GM23338 (cell line): ENCODE measurements at regions not wholly inside any gene's neighbourhood (a gene's known extent, or its start where the extent isn't known, plus 50 kb on each side); places are given as distances from the start of the nearest gene placed in this dataset.

Experiments
- ATAC-seq: fragments of 200-7000 bp; cut with Tn5 transposase; 3 replicates; pipeline ENCODE4 v1.9.1; 2020
- DNase-seq: peaks from one replicate; pipeline ENCODE4 v3.0.0-alpha.2; 2015; ENCODE audit warnings: low spot score
- H2AFZ ChIP-seq: fragments of 200-600 bp; sonication (generic); 2 replicates; pipeline ENCODE4 v1.8.0; 2016; ENCODE audit warnings: antibody characterized with exemption, mild to moderate bottlenecking, moderate library complexity
- H3F3A ChIP-seq: fragments of 200-600 bp; sonication (generic); replicated peaks from 2 replicates; pipeline ENCODE4 v1.8.0; 2017; ENCODE audit warnings: antibody characterized with exemption, mixed run types, low read depth
- H3K27ac ChIP-seq: fragments of 200-600 bp; sonication (generic); 2 replicates; pipeline ENCODE4 v1.6.1; 2016; ENCODE audit warnings: low read depth
- H3K27me3 ChIP-seq: fragments of 200-600 bp; sonication (generic); 2 replicates; pipeline ENCODE4 v1.8.0; 2016; ENCODE audit warnings: mild to moderate bottlenecking, mixed run types, moderate library complexity; ENCODE audit not compliant: insufficient read depth
- H3K36me3 ChIP-seq: fragments of 200-600 bp; sonication (generic); 2 replicates; pipeline ENCODE4 v1.8.0; 2016; ENCODE audit warnings: mild to moderate bottlenecking; ENCODE audit not compliant: insufficient read depth
- H3K4me1 ChIP-seq: fragments of 200-600 bp; sonication (generic); 2 replicates; pipeline ENCODE4 v1.8.0; 2016; ENCODE audit warnings: mild to moderate bottlenecking, moderate library complexity; ENCODE audit not compliant: insufficient read depth
- H3K4me2 ChIP-seq: fragments of 200-600 bp; sonication (generic); 2 replicates; pipeline ENCODE4 v1.7.1; 2017; ENCODE audit warnings: mixed run types
- H3K4me3 ChIP-seq: fragments of 200-600 bp; sonication (generic); 2 replicates; pipeline ENCODE4 v1.6.1; 2016; ENCODE audit warnings: mixed run types
- H3K79me2 ChIP-seq: fragments of 200-600 bp; sonication (generic); replicated peaks from 2 replicates; pipeline ENCODE4 v1.8.0; 2017; ENCODE audit warnings: mild to moderate bottlenecking; ENCODE audit not compliant: insufficient read depth
- H3K9me2 ChIP-seq: fragments of 200-600 bp; sonication (generic); 2 replicates; pipeline ENCODE4 v1.8.0; 2017; ENCODE audit not compliant: insufficient read depth
- H4K20me1 ChIP-seq: fragments of 200-600 bp; sonication (generic); replicated peaks from 2 replicates; pipeline ENCODE4 v1.8.0; 2017; ENCODE audit warnings: mild to moderate bottlenecking; ENCODE audit not compliant: insufficient read depth
- H3K27ac Mint-ChIP-seq: 2 replicates; pipeline ENCODE4 v1.8.0; 2020; ENCODE audit warnings: inconsistent platforms, mild to moderate bottlenecking, moderate library complexity, mixed read lengths
- H3K27me3 Mint-ChIP-seq: 3 replicates; pipeline ENCODE4 v1.8.0; 2022; ENCODE audit warnings: low read depth, mild to moderate bottlenecking, moderate library complexity, mixed read lengths, inconsistent platforms; ENCODE audit not compliant: insufficient read depth, poor library complexity
- H3K36me3 Mint-ChIP-seq: 3 replicates; pipeline ENCODE4 v1.8.0; 2021; ENCODE audit warnings: low read depth, mild to moderate bottlenecking, inconsistent platforms, moderate library complexity, mixed read lengths
- H3K4me1 Mint-ChIP-seq: 3 replicates; pipeline ENCODE4 v1.8.0; 2020; ENCODE audit warnings: mild to moderate bottlenecking, inconsistent platforms, mixed read lengths
- H3K4me3 Mint-ChIP-seq: 3 replicates; pipeline ENCODE4 v1.8.0; 2021; ENCODE audit warnings: moderate library complexity, mild to moderate bottlenecking, inconsistent platforms, mixed read lengths
- H3K9me3 Mint-ChIP-seq: 3 replicates; pipeline ENCODE4 v1.8.0; 2020; ENCODE audit warnings: moderate library complexity, mild to moderate bottlenecking, inconsistent platforms, mixed read lengths
- CREB1 ChIP-seq: fragments of 250-450 bp; sonication (Bioruptor Pico); IDR thresholded peaks from 2 replicates; pipeline ENCODE4 v1.5.0; 2020; ENCODE audit warnings: low read depth, mild to moderate bottlenecking, moderate library complexity
- EZH2 ChIP-seq: fragments of 200-600 bp; sonication (generic); IDR thresholded peaks from one replicate; pipeline ENCODE4 v1.8.0; 2017; ENCODE audit warnings: antibody characterized with exemption, mild to moderate bottlenecking, low read depth; ENCODE audit not compliant: unreplicated experiment
- EZH2phosphoT487 ChIP-seq: fragments of 200-600 bp; sonication (generic); IDR thresholded peaks from one replicate; pipeline ENCODE4 v1.8.1; 2018; ENCODE audit warnings: antibody characterized with exemption; ENCODE audit not compliant: unreplicated experiment
- JUNB ChIP-seq: IDR thresholded peaks from one replicate; pipeline ENCODE4 v1.6.1; 2016; ENCODE audit warnings: antibody characterized with exemption; ENCODE audit not compliant: unreplicated experiment
- NANOG ChIP-seq: IDR thresholded peaks from 2 replicates; pipeline ENCODE4 v1.6.1; 2016; ENCODE audit warnings: antibody characterized with exemption, borderline replicate concordance
- POLR2AphosphoS5 ChIP-seq: IDR thresholded peaks from 2 replicates; pipeline ENCODE4 v1.6.1; 2016; ENCODE audit warnings: antibody characterized with exemption, low read depth
- STAT1 ChIP-seq: IDR thresholded peaks from one replicate; pipeline ENCODE4 v1.6.1; 2016; ENCODE audit warnings: antibody characterized with exemption; ENCODE audit not compliant: unreplicated experiment
- ZNF114 ChIP-seq: fragments of 250-450 bp; sonication (Bioruptor Pico); IDR thresholded peaks from 2 replicates; pipeline ENCODE4 v1.5.0; 2020; ENCODE audit warnings: mild to moderate bottlenecking, moderate library complexity
- ZNF331 ChIP-seq: fragments of 250-450 bp; sonication (Bioruptor Pico); IDR thresholded peaks from 2 replicates; pipeline ENCODE4 v1.5.0; 2020; ENCODE audit warnings: low read depth, mild to moderate bottlenecking, moderate library complexity
- TF ChIP-seq, protein P1 (sequence below): IDR thresholded peaks from one replicate; pipeline ENCODE4 v1.6.1; 2018; ENCODE audit warnings: antibody characterized with exemption; ENCODE audit not compliant: unreplicated experiment
- TF ChIP-seq, protein P2 (sequence below): fragments of 250-450 bp; sonication (Bioruptor Pico); IDR thresholded peaks from 2 replicates; pipeline ENCODE4 v1.5.0; 2020; ENCODE audit warnings: mild to moderate bottlenecking, moderate library complexity
- TF ChIP-seq, protein P3 (sequence below): IDR thresholded peaks from 2 replicates; pipeline ENCODE4 v1.6.1; 2016; ENCODE audit warnings: antibody characterized with exemption

DNA sequence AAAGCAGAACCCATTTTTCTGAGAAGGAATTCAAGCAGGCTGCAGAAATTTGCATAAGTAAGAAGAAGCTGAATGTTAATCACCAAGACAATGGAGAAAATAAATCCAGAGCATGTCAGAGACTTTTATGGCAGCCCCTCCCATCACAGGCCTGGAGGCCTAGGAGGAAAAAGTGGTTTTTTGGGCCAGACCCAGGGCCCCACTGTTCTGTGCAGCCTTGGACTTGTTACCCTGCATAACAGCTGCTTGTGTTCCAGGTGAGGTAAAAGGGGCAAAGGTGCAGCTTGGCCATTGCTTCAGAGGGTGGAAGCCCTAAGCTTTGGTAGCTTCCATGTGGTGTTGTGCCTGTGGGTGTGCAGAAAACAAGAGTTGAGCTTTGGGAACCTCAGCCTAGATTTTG, 1516.2 kb upstream of the PCDH10 start (continued):
- no peak for TF ChIP-seq EZH2
- TF ChIP-seq, protein P1, sequence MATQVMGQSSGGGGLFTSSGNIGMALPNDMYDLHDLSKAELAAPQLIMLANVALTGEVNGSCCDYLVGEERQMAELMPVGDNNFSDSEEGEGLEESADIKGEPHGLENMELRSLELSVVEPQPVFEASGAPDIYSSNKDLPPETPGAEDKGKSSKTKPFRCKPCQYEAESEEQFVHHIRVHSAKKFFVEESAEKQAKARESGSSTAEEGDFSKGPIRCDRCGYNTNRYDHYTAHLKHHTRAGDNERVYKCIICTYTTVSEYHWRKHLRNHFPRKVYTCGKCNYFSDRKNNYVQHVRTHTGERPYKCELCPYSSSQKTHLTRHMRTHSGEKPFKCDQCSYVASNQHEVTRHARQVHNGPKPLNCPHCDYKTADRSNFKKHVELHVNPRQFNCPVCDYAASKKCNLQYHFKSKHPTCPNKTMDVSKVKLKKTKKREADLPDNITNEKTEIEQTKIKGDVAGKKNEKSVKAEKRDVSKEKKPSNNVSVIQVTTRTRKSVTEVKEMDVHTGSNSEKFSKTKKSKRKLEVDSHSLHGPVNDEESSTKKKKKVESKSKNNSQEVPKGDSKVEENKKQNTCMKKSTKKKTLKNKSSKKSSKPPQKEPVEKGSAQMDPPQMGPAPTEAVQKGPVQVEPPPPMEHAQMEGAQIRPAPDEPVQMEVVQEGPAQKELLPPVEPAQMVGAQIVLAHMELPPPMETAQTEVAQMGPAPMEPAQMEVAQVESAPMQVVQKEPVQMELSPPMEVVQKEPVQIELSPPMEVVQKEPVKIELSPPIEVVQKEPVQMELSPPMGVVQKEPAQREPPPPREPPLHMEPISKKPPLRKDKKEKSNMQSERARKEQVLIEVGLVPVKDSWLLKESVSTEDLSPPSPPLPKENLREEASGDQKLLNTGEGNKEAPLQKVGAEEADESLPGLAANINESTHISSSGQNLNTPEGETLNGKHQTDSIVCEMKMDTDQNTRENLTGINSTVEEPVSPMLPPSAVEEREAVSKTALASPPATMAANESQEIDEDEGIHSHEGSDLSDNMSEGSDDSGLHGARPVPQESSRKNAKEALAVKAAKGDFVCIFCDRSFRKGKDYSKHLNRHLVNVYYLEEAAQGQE = no peak

DNA sequence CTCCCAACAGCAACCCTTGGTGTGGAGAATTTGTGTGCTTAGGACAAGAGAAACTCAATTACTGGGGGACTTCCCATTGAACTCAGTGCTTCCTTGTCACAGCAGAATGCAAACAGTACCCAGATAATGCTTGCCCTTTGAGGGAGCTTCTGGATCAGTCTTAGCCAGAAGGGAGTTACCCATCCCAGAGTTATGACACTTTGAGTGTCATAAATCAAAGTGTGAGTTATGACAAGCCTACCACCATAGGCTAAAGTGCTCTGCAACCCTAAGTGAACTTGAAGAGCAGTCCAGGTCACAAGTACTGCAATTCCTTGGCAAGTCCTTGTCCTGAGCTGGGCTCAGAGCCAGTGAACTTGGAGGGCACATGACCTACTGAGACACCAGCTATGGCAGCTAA, 1513.9 kb upstream of the PCDH10 start:
- no peaks in the 10 kb centered on the region for H3K27me3 ChIP-seq
- H3K4me1 ChIP-seq = no peaks in the 10 kb centered on the region
- peaks cover 7% of the 10 kb centered on the region; the same call in 1 of the 2 replicates for H3K36me3 ChIP-seq
- no peaks in the 10 kb centered on the region for H3F3A ChIP-seq
- no peaks in the 10 kb centered on the region for H3K79me2 ChIP-seq
- no peaks in the 10 kb centered on the region for H3K4me1 Mint-ChIP-seq
- no peak overlapping the region for H2AFZ ChIP-seq
- no peak overlapping the region for H3K4me3 ChIP-seq
- H3K27me3 Mint-ChIP-seq = peaks cover 2% of the 10 kb centered on the region
- H3K36me3 Mint-ChIP-seq = peaks cover 42% of the 10 kb centered on the region
- ATAC-seq = no peak
- H3K9me2 ChIP-seq = 0 out of 2 replicates have a peak, but pooled peaks cover 9% of the 10 kb centered on the region
- no peak overlapping the region for H3K4me2 ChIP-seq
- no peaks in the 10 kb centered on the region for H4K20me1 ChIP-seq
- no peak overlapping the region for H3K4me3 Mint-ChIP-seq
- no peak for DNase-seq
- peaks cover 54% of the 10 kb centered on the region for H3K9me3 Mint-ChIP-seq
- H3K27ac Mint-ChIP-seq = no peak overlapping the region
- H3K27ac ChIP-seq = no peak overlapping the region
- no peak for TF ChIP-seq EZH2phosphoT487
- TF ChIP-seq, protein P1 = no peak
- TF ChIP-seq, protein P2, sequence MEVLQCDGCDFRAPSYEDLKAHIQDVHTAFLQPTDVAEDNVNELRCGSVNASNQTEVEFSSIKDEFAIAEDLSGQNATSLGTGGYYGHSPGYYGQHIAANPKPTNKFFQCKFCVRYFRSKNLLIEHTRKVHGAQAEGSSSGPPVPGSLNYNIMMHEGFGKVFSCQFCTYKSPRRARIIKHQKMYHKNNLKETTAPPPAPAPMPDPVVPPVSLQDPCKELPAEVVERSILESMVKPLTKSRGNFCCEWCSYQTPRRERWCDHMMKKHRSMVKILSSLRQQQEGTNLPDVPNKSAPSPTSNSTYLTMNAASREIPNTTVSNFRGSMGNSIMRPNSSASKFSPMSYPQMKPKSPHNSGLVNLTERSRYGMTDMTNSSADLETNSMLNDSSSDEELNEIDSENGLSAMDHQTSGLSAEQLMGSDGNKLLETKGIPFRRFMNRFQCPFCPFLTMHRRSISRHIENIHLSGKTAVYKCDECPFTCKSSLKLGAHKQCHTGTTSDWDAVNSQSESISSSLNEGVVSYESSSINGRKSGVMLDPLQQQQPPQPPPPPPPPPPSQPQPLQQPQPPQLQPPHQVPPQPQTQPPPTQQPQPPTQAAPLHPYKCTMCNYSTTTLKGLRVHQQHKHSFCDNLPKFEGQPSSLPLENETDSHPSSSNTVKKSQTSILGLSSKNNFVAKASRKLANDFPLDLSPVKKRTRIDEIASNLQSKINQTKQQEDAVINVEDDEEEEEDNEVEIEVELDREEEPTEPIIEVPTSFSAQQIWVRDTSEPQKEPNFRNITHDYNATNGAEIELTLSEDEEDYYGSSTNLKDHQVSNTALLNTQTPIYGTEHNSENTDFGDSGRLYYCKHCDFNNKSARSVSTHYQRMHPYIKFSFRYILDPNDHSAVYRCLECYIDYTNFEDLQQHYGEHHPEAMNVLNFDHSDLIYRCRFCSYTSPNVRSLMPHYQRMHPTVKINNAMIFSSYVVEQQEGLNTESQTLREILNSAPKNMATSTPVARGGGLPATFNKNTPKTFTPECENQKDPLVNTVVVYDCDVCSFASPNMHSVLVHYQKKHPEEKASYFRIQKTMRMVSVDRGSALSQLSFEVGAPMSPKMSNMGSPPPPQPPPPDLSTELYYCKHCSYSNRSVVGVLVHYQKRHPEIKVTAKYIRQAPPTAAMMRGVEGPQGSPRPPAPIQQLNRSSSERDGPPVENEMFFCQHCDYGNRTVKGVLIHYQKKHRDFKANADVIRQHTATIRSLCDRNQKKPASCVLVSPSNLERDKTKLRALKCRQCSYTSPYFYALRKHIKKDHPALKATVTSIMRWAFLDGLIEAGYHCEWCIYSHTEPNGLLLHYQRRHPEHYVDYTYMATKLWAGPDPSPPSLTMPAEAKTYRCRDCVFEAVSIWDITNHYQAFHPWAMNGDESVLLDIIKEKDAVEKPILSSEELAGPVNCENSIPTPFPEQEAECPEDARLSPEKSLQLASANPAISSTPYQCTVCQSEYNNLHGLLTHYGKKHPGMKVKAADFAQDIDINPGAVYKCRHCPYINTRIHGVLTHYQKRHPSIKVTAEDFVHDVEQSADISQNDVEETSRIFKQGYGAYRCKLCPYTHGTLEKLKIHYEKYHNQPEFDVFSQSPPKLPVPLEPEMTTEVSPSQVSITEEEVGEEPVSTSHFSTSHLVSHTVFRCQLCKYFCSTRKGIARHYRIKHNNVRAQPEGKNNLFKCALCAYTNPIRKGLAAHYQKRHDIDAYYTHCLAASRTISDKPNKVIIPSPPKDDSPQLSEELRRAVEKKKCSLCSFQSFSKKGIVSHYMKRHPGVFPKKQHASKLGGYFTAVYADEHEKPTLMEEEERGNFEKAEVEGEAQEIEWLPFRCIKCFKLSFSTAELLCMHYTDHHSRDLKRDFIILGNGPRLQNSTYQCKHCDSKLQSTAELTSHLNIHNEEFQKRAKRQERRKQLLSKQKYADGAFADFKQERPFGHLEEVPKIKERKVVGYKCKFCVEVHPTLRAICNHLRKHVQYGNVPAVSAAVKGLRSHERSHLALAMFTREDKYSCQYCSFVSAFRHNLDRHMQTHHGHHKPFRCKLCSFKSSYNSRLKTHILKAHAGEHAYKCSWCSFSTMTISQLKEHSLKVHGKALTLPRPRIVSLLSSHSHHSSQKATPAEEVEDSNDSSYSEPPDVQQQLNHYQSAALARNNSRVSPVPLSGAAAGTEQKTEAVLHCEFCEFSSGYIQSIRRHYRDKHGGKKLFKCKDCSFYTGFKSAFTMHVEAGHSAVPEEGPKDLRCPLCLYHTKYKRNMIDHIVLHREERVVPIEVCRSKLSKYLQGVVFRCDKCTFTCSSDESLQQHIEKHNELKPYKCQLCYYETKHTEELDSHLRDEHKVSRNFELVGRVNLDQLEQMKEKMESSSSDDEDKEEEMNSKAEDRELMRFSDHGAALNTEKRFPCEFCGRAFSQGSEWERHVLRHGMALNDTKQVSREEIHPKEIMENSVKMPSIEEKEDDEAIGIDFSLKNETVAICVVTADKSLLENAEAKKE (CRISPR knock-in tag) = no peak
- TF ChIP-seq CREB1 (CRISPR knock-in tag) = no peak
- no peak for TF ChIP-seq POLR2AphosphoS5
- no peak for TF ChIP-seq EZH2
- TF ChIP-seq, protein P3, sequence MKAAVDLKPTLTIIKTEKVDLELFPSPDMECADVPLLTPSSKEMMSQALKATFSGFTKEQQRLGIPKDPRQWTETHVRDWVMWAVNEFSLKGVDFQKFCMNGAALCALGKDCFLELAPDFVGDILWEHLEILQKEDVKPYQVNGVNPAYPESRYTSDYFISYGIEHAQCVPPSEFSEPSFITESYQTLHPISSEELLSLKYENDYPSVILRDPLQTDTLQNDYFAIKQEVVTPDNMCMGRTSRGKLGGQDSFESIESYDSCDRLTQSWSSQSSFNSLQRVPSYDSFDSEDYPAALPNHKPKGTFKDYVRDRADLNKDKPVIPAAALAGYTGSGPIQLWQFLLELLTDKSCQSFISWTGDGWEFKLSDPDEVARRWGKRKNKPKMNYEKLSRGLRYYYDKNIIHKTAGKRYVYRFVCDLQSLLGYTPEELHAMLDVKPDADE = no peak
- no peak for TF ChIP-seq ZNF114 (CRISPR knock-in tag)
- no peak for TF ChIP-seq NANOG
- TF ChIP-seq ZNF331 (CRISPR knock-in tag) = no peak
- TF ChIP-seq JUNB = no peak
- no peak for TF ChIP-seq STAT1
